Gastrocnemius medialis (tissue), 4 donors: ENCODE measurements at regions not wholly inside any gene's neighbourhood (a gene's known extent, or its start where the extent isn't known, plus 50 kb on each side); places are given as distances from the start of the nearest gene placed in this dataset.

Experiments
- CTCF ChIP-seq, 5 experiments: fragments of 450-650 bp in 3 of 5; fragments of 200-600 bp in 2 of 5; sonication (generic) in 2 of 5; IDR thresholded peaks in 4 of 5; conservative IDR thresholded peaks in 1 of 5; 1 replicate in 4 of 5; 2 replicates in 1 of 5; pipeline ENCODE4 v1.5.1; 2016 to 2019; ENCODE audit warnings: antibody characterized with exemption in 5 of 5, mild to moderate bottlenecking in 3 of 5, moderate library complexity in 3 of 5
- POLR2A ChIP-seq, 2 donors: fragments of 450-650 bp; IDR thresholded peaks; one replicate each; pipeline ENCODE4 v1.6.1; 2017; ENCODE audit warnings: antibody characterized with exemption in 2 of 2, mild to moderate bottlenecking in 2 of 2, moderate library complexity in 2 of 2

- TF ChIP-seq POLR2A (IDR thresholded peaks at IDR 0.05) (no peak), CTCF (IDR thresholded peaks at IDR 0.05 in 4 of 5, conservative IDR thresholded peaks at IDR 0.05 in 1 of 5) (no peak)
Measured at GRCh38 chr2:183521911-183522310, 397.7 kb downstream of the NUP35 start.
